ENCODE measurements at regions not wholly inside any gene's neighbourhood (a gene's known extent, or its start where the extent isn't known, plus 50 kb on each side); places are given as distances from the start of the nearest gene placed in this dataset.

- DNase-seq: no peak
These were observed 438.7 kb upstream of the SOX9 start for GRCh38 chr17:71682174-71682494.

GRCh38 chr17:71689782-71690181 lies 431.0 kb upstream of the SOX9 start:
- DNase-seq: no peak

- DNase-seq: no peak
These were observed 420.9 kb upstream of the SOX9 start for GRCh38 chr17:71699907-71700306.

- DNase-seq: no peak
These were observed 417.1 kb upstream of the SOX9 start for GRCh38 chr17:71703701-71704100.

GRCh38 chr17:71709271-71709890 lies 411.4 kb upstream of the SOX9 start:
- DNase-seq: no peak

- DNase-seq: no peak
These were observed 410.9 kb upstream of the SOX9 start for GRCh38 chr17:71709946-71710345.

- DNase-seq: no peak
These were observed 410.0 kb upstream of the SOX9 start for GRCh38 chr17:71710816-71711215.

- DNase-seq: no peak
These were observed 407.0 kb upstream of the SOX9 start for GRCh38 chr17:71713846-71714245.

- no peak for DNase-seq
These were observed 396.5 kb upstream of the SOX9 start for GRCh38 chr17:71724339-71724738.

- DNase-seq: no peak
These were observed 395.0 kb upstream of the SOX9 start for GRCh38 chr17:71725811-71726210.

GRCh38 chr17:71726341-71726740 lies 394.5 kb upstream of the SOX9 start:
- DNase-seq: no peak

GRCh38 chr17:71727292-71727691 lies 393.5 kb upstream of the SOX9 start:
- no peak for DNase-seq

- DNase-seq: no peak
These were observed 393.1 kb upstream of the SOX9 start for GRCh38 chr17:71727723-71728122.

GRCh38 chr17:71730871-71731270 lies 389.9 kb upstream of the SOX9 start:
- DNase-seq: no peak

- no peak for DNase-seq
These were observed 384.9 kb upstream of the SOX9 start for GRCh38 chr17:71735893-71736292.

- DNase-seq: no peak
These were observed 380.0 kb upstream of the SOX9 start for GRCh38 chr17:71740866-71741265.

- no peak for DNase-seq
These were observed 379.0 kb upstream of the SOX9 start for GRCh38 chr17:71741836-71742235.

- no peak for DNase-seq
These were observed 371.9 kb upstream of the SOX9 start for GRCh38 chr17:71748872-71749271.

GRCh38 chr17:71753070-71753469 lies 367.8 kb upstream of the SOX9 start:
- no peak for DNase-seq

- DNase-seq: no peak
These were observed 363.7 kb upstream of the SOX9 start for GRCh38 chr17:71757156-71757555.

- DNase-seq: no peak
These were observed 362.9 kb upstream of the SOX9 start for GRCh38 chr17:71757956-71758355.

- no peak for DNase-seq
These were observed 361.3 kb upstream of the SOX9 start for GRCh38 chr17:71759422-71760060.

GRCh38 chr17:71760062-71760720 lies 360.6 kb upstream of the SOX9 start:
- no peak for DNase-seq

GRCh38 chr17:71762526-71762925 lies 358.3 kb upstream of the SOX9 start:
- no peak for DNase-seq

GRCh38 chr17:71764505-71764904 lies 356.3 kb upstream of the SOX9 start:
- DNase-seq: no peak

Data from activated T-cell treated with anti-CD3 and anti-CD28 coated beads, Interleukin-2, amount 50 U/mL, for 48 hours (primary cell).